GM19023 (cell line): ENCODE measurements at regions not wholly inside any gene's neighbourhood (a gene's known extent, or its start where the extent isn't known, plus 50 kb on each side); places are given as distances from the start of the nearest gene placed in this dataset.
A peak's percentile ranks its signal among the peaks of the same experiment; 100 is the strongest.
"Not testable (repeated sequence)": the region's sequence is repeated elsewhere in the genome, so short reads cannot be mapped to it uniquely, and the experiment has no call there.

ENCODE experiments used
- ATAC-seq: cut with Tn5 transposase; IDR thresholded peaks from one replicate; pipeline ENCODE4 v1.9.1; 2021; ENCODE audit warnings: mild to moderate bottlenecking, moderate library complexity; ENCODE audit not compliant: unreplicated experiment

GRCh38 chr2:145759228-145759915 is 1239.5 kb upstream of the ZEB2 start:
- ATAC-seq = no peak

- no peak for ATAC-seq
These were observed 1237.8 kb upstream of the ZEB2 start for GRCh38 chr2:145757503-145758246.

DNA sequence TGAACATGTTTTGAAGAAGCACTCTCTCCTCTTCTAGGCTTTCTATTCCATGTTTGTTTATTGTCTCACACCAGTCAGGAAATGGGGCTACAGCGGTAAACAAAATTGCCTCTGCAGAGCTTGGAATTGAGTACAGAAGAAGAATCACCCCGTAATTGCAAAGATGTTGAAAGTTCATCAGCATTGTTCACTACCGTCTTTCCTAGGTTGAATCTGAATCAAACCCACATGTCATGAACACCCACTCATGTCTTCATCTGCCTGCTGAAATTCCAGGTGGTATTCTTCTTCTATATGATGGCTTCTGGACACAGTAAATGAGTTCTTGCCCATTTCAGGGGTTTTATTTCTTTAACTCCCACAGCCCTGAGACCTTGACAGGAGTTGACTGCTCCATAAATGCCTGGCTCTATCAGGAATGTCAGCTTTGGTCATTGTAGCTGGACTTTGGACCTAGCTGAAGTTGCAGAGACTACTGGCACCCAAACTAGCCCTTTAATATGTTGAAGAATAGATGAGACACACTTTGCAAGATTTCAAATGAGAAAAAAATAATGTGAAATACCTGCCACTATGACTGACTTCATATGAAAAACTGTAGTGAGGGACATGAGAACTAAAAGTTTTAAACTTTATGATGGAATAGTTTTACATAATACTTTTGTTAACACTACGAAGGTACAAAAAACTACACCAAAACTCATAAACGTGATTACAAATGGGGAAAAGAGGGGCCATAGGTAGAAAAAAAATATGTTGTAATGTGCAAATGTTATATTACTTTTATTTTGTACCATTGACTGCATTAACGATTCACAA is 1235.3 kb upstream of the ZEB2 start:
- ATAC-seq = no peak

DNA sequence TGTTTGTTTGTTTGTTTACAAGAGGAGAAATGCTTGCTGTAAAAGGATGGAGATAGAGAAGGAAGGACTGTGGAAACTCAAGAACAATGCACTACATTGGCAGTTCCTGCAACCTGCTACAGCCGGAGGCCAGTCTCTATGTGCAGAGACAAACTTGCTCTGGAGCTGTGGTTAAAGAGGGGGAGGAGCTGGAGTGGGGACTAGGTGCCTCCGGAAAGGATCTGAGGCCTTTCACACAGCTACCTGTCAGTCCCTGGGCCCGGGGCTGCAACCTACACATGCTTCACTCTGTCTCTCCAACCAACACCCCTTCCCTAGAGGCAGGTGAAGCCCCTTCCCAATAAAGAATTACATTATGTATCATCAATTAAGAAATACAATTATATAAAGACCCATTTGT is 1234.0 kb upstream of the ZEB2 start:
- no peak for ATAC-seq

GRCh38 chr2:145753041-145753608 is 1233.2 kb upstream of the ZEB2 start:
- ATAC-seq = no peak

DNA sequence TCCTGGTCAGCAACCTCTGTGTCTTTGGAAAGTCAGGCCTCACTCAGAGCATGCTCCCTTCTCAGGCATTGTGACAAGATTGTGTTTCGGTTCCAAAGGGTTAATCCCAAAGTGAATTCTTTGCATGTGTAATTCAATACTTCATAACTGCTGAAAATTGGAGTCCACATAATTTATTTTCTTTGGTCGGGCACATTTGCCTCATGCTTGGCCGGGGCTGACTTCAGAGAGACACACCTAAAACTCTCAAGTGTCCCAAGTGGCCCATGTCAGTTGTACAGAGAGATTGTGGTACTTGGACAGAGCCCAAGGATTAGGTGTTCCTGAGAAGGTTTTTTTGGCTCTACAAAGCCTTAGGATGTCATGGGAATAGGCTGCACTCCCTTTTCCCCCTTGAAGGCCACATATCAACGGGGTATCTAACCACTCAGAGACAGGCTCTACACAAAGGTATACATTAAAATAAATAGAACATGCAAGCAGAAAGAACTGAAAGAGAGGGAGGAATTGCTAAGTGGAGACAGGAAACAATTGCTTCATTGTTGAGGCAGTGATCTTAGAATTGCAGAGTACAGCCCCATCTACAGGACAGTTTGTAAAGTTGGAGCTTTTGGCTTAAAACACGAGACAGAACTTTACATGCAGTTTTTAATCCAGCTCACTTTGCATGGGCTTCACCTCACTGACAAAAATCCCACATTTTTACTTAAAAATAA is 1232.3 kb upstream of the ZEB2 start:
- ATAC-seq = peak; percentile 42

GRCh38 chr2:145751629-145752028 is 1231.7 kb upstream of the ZEB2 start:
- ATAC-seq = peak; percentile 82

DNA sequence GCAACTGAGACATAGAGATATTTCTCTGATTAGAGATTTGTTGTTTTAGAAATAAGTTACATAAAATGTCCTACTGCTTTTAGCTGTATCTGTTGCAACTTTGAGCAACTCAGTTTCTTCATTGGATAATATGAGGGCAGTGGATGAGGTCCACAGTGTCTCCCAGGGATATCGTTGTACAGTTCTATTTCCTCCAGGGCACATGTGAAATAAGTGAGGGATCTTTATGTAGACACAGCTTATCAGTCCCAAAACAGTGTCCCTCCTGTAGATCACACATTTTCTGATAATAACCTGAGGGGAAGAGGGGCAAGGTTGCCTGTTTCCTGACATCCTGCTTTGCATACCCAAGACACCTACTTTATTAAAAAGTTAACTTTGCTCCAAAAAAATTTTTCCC is 1231.2 kb upstream of the ZEB2 start:
- no peak for ATAC-seq

- no peak for ATAC-seq
These were observed 1230.7 kb upstream of the ZEB2 start for GRCh38 chr2:145750612-145751011.

GRCh38 chr2:145750144-145750543 is 1230.2 kb upstream of the ZEB2 start:
- no peak for ATAC-seq

- ATAC-seq = no peak
These were observed 1229.6 kb upstream of the ZEB2 start for GRCh38 chr2:145749556-145749955.

GRCh38 chr2:145748927-145749326 is 1229.0 kb upstream of the ZEB2 start:
- peak; percentile 34 for ATAC-seq

GRCh38 chr2:145747715-145748114 is 1227.8 kb upstream of the ZEB2 start:
- ATAC-seq = no peak

- not testable (repeated sequence) for ATAC-seq
These were observed 1225.4 kb upstream of the ZEB2 start for GRCh38 chr2:145745387-145745721.

GRCh38 chr2:145744541-145745386 is 1224.8 kb upstream of the ZEB2 start:
- ATAC-seq = peak; percentile 73

DNA sequence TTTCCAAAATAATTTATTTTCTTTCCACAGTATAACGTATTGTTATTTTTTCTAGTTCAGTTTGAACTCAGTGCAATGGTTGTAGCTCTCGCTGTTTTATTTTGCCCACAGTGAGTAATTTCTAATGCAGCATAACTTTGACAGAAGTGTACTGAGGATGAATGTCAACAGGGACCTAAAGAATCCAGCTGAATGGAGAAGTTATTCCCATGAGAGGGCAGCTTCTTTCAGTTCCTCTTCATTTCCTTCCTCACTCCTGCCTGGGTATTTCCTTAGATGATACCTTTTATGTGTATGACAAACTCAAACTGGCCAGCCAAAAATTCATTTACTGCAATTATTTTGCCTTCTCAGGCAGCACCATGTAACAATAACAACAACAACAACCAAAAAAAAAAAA is 1223.1 kb upstream of the ZEB2 start:
- ATAC-seq = no peak

GRCh38 chr2:145741636-145742035 is 1221.7 kb upstream of the ZEB2 start:
- ATAC-seq = no peak

- no peak for ATAC-seq
These were observed 1221.3 kb upstream of the ZEB2 start for GRCh38 chr2:145741181-145741580.

- ATAC-seq = no peak
These were observed 1220.4 kb upstream of the ZEB2 start for GRCh38 chr2:145740302-145740701.

DNA sequence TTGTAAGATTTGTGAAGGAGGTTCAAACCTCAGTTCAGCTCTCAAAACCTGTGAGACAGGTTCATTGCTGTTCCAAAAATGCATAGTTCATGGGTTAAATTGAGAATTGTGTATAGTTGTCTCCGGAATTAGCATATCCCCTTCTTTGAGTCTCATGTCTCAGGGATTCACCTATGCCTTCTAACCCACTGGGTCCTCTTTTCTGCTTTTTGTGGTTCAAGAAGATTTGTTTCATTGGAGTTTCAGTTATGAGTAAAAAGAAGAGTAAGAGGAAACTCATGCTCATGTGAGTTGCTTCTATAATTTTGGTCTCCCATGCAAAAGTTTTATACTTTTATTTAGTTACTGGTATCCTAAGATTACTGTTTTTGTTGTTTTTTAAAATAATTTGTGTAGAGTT is 1219.8 kb upstream of the ZEB2 start:
- peak; percentile 53 for ATAC-seq
